ENCODE measurements at regions not wholly inside any gene's neighbourhood (a gene's known extent, or its start where the extent isn't known, plus 50 kb on each side); places are given as distances from the start of the nearest gene placed in this dataset.
"Not testable (repeated sequence)": the region's sequence is repeated elsewhere in the genome, so short reads cannot be mapped to it uniquely, and the experiment has no call there.

GRCh38 chrX:63581906-63582305 lies 203.1 kb downstream of the ARHGEF9 start:
- TF ChIP-seq CTCF (IDR thresholded peaks at IDR 0.05; ENCODE audit: low read depth, low read length), result no peak
- DNase-seq (ENCODE audit: low read depth, low spot score), result no peak
- in situ Hi-C loops (cut with HindIII; ENCODE audit: low sequenced_read_pairs), result no loop called here
- no peak overlapping the region for H3K4me3 ChIP-seq (ENCODE audit: low read depth, low read length)

GRCh38 chrX:63581398-63581797 lies 203.6 kb downstream of the ARHGEF9 start:
- TF ChIP-seq CTCF (IDR thresholded peaks at IDR 0.05; ENCODE audit: low read depth, low read length), result no peak
- no peak for DNase-seq (ENCODE audit: low read depth, low spot score)
- in situ Hi-C loops (cut with HindIII; ENCODE audit: low sequenced_read_pairs), result no loop called here

GRCh38 chrX:63576533-63576932 lies 208.5 kb downstream of the ARHGEF9 start:
- no peak for TF ChIP-seq CTCF (IDR thresholded peaks at IDR 0.05; ENCODE audit: low read depth, low read length)
- H3K4me3 ChIP-seq (ENCODE audit: low read depth, low read length), result no peak overlapping the region
- in situ Hi-C loops (cut with HindIII; ENCODE audit: low sequenced_read_pairs), result no loop called here
- DNase-seq (ENCODE audit: low read depth, low spot score), result no peak

More at GRCh38 chrX:63581398-63581797, 203.6 kb downstream of the ARHGEF9 start:
- no peak overlapping the region for H3K4me3 ChIP-seq (ENCODE audit: low read depth, low read length)

- H3K4me3 ChIP-seq (ENCODE audit: low read depth, low read length); in situ Hi-C loops (cut with HindIII; ENCODE audit: low sequenced_read_pairs); DNase-seq (ENCODE audit: low read depth, low spot score): not testable (repeated sequence)
These were observed 209.3 kb downstream of the ARHGEF9 start for GRCh38 chrX:63575700-63576099.

GRCh38 chrX:63566856-63567255 lies 215.7 kb upstream of the SPIN4 start:
- no peak overlapping the region for H3K4me3 ChIP-seq (ENCODE audit: low read depth, low read length)
- in situ Hi-C loops (cut with HindIII; ENCODE audit: low sequenced_read_pairs), result no loop called here
- DNase-seq (ENCODE audit: low read depth, low spot score), result no peak
- TF ChIP-seq CTCF (IDR thresholded peaks at IDR 0.05; ENCODE audit: low read depth, low read length), result no peak

- TF ChIP-seq CTCF (IDR thresholded peaks at IDR 0.05; ENCODE audit: low read depth, low read length), result no peak
- in situ Hi-C loops (cut with HindIII; ENCODE audit: low sequenced_read_pairs), result no loop called here
- DNase-seq (ENCODE audit: low read depth, low spot score), result no peak
These were observed 210.3 kb upstream of the SPIN4 start for GRCh38 chrX:63561425-63561824.

GRCh38 chrX:63560601-63561218 lies 209.6 kb upstream of the SPIN4 start:
- in situ Hi-C loops (cut with HindIII; ENCODE audit: low sequenced_read_pairs), result no loop called here
- peak overlapping the region; percentile 68 for H3K4me3 ChIP-seq (ENCODE audit: low read depth, low read length)
- TF ChIP-seq CTCF (IDR thresholded peaks at IDR 0.05; ENCODE audit: low read depth, low read length), result no peak
- peak; percentile 76 for DNase-seq (ENCODE audit: low read depth, low spot score)

More at GRCh38 chrX:63561425-63561824, 210.3 kb upstream of the SPIN4 start:
- H3K4me3 ChIP-seq (ENCODE audit: low read depth, low read length), result peak overlapping the region; percentile 68
